H9 (cell line): ENCODE measurements at regions not wholly inside any gene's neighbourhood (a gene's known extent, or its start where the extent isn't known, plus 50 kb on each side); places are given as distances from the start of the nearest gene placed in this dataset.

ENCODE experiments used
- DNase-seq: peaks from one replicate; pipeline ENCODE4 v3.0.0-alpha.2; 2017
- H2AFZ ChIP-seq: one replicate; pipeline ENCODE4 v1.6.1; 2013; ENCODE audit warnings: mild to moderate bottlenecking, low read length, control low read depth, moderate library complexity
- H2AK5ac ChIP-seq: 2 replicates; pipeline ENCODE4 v1.6.1; 2013; ENCODE audit warnings: low read length, control low read depth, mixed read lengths; ENCODE audit not compliant: insufficient read length
- H2BK120ac ChIP-seq: one replicate; pipeline ENCODE4 v1.6.1; 2013; ENCODE audit warnings: low read depth, mild to moderate bottlenecking, low read length, control low read depth, inconsistent platforms; ENCODE audit not compliant: poor library complexity, severe bottlenecking
- H2BK12ac ChIP-seq: 2 replicates; pipeline ENCODE4 v1.6.1; 2013; ENCODE audit warnings: low read length, control low read depth, mixed read lengths, low read depth; ENCODE audit not compliant: insufficient read length
- H2BK15ac ChIP-seq: 2 replicates; pipeline ENCODE4 v1.6.1; 2013; ENCODE audit warnings: low read depth, low read length, control low read depth
- H2BK20ac ChIP-seq: one replicate; pipeline ENCODE4 v1.6.1; 2013; ENCODE audit warnings: low read depth, mild to moderate bottlenecking, low read length, control low read depth, inconsistent platforms; ENCODE audit not compliant: poor library complexity, severe bottlenecking
- H2BK5ac ChIP-seq: 2 replicates; pipeline ENCODE4 v1.6.1; 2013; ENCODE audit warnings: low read length, control low read depth, mixed read lengths; ENCODE audit not compliant: insufficient read length
- H3K14ac ChIP-seq: 2 replicates; pipeline ENCODE4 v1.6.1; 2013; ENCODE audit warnings: low read length, control low read depth; ENCODE audit not compliant: insufficient read depth
- H3K18ac ChIP-seq: 2 replicates; pipeline ENCODE4 v1.6.1; 2013; ENCODE audit warnings: low read depth, mild to moderate bottlenecking, mixed read lengths, low read length, control low read depth; ENCODE audit not compliant: insufficient read length
- H3K23ac ChIP-seq: 2 replicates; pipeline ENCODE4 v1.6.1; 2013; ENCODE audit warnings: low read length, control low read depth, mixed read lengths, low read depth; ENCODE audit not compliant: insufficient read length
- H3K23me2 ChIP-seq: 2 replicates; pipeline ENCODE4 v1.6.1; 2013; ENCODE audit warnings: low read depth, mild to moderate bottlenecking, mixed read lengths, low read length, control low read depth; ENCODE audit not compliant: insufficient read length, poor library complexity, severe bottlenecking
- H3K27ac ChIP-seq: 2 replicates; pipeline ENCODE4 v1.5.1; 2013; ENCODE audit warnings: low read length, control low read depth, mixed read lengths, low read depth; ENCODE audit not compliant: insufficient read length
- H3K27me3 ChIP-seq: 2 replicates; pipeline ENCODE4 v1.6.1; 2013; ENCODE audit warnings: low read length, control low read depth, inconsistent platforms; ENCODE audit not compliant: insufficient read depth
- H3K4ac ChIP-seq: 2 replicates; pipeline ENCODE4 v1.6.1; 2013; ENCODE audit warnings: low read depth, mild to moderate bottlenecking, control low read depth, inconsistent platforms, low read length, moderate library complexity
- H3K4me1 ChIP-seq: 2 replicates; pipeline ENCODE4 v1.6.1; 2013; ENCODE audit warnings: low read length, control low read depth, inconsistent platforms; ENCODE audit not compliant: insufficient read depth
- H3K4me2 ChIP-seq: 2 replicates; pipeline ENCODE4 v1.6.1; 2013; ENCODE audit warnings: low read length, control low read depth, mixed read lengths; ENCODE audit not compliant: insufficient read length, insufficient read depth
- H3K56ac ChIP-seq: 2 replicates; pipeline ENCODE4 v1.6.1; 2013; ENCODE audit warnings: low read depth, mild to moderate bottlenecking, mixed read lengths, low read length, control low read depth; ENCODE audit not compliant: insufficient read length
- H3K79me1 ChIP-seq: 2 replicates; pipeline ENCODE4 v1.6.1; 2013; ENCODE audit warnings: low read depth, mild to moderate bottlenecking, moderate library complexity, low read length, control low read depth, inconsistent platforms; ENCODE audit not compliant: insufficient read depth, poor library complexity, severe bottlenecking
- H3K79me2 ChIP-seq: 2 replicates; pipeline ENCODE4 v1.6.1; 2013; ENCODE audit warnings: low read length, control low read depth, inconsistent platforms; ENCODE audit not compliant: insufficient read depth
- H3K9ac ChIP-seq: 2 replicates; pipeline ENCODE4 v1.6.1; 2013; ENCODE audit warnings: low read length, control low read depth, mixed read lengths; ENCODE audit not compliant: insufficient read length; ENCODE audit errors: extremely low read depth
- H3K9me3 ChIP-seq: one replicate; pipeline ENCODE4 v1.6.1; 2013; ENCODE audit warnings: low read depth, low read length, inconsistent platforms; ENCODE audit not compliant: control insufficient read depth
- H3T11ph ChIP-seq: one replicate; pipeline ENCODE4 v1.6.1; 2013; ENCODE audit warnings: mild to moderate bottlenecking, low read length, control low read depth, inconsistent platforms
- H4K20me1 ChIP-seq: one replicate; pipeline ENCODE4 v1.6.1; 2013; ENCODE audit not compliant: control insufficient read depth, insufficient read length, insufficient read depth
- H4K5ac ChIP-seq: 2 replicates; pipeline ENCODE4 v1.6.1; 2013; ENCODE audit warnings: low read depth, mild to moderate bottlenecking, mixed read lengths, low read length, control low read depth; ENCODE audit not compliant: insufficient read length
- H4K8ac ChIP-seq: replicated peaks from 2 replicates; pipeline ENCODE4 v1.6.1; 2013; ENCODE audit warnings: low read length, control low read depth, mixed read lengths, low read depth; ENCODE audit not compliant: insufficient read length
- H4K91ac ChIP-seq: 2 replicates; pipeline ENCODE4 v1.6.1; 2013; ENCODE audit warnings: low read depth, mild to moderate bottlenecking, moderate library complexity, mixed read lengths, low read length, control low read depth; ENCODE audit not compliant: insufficient read length
- H3K27ac Mint-ChIP-seq, 3 experiments: 2 replicates in 2 of 3; 3 replicates in 1 of 3; pipeline ENCODE4 v1.8.0; 2020 to 2021; ENCODE audit warnings: mixed read lengths in 3 of 3, mild to moderate bottlenecking in 1 of 3, moderate library complexity in 1 of 3
- H3K27me3 Mint-ChIP-seq: 2 replicates; pipeline ENCODE4 v1.8.0; 2021; ENCODE audit warnings: low read depth, mild to moderate bottlenecking, moderate library complexity, mixed read lengths
- H3K36me3 Mint-ChIP-seq, 3 experiments: 2 replicates in 2 of 3; 3 replicates in 1 of 3; pipeline ENCODE4 v1.8.0; 2020 to 2021; ENCODE audit warnings: low read depth in 3 of 3, mixed read lengths in 3 of 3; ENCODE audit not compliant: insufficient read depth in 1 of 3
- H3K4me1 Mint-ChIP-seq, 2 experiments: 2 replicates each; pipeline ENCODE4 v1.8.0; 2020; ENCODE audit warnings: mixed read lengths in 2 of 2
- H3K4me3 Mint-ChIP-seq, 2 experiments: 2 replicates in 1 of 2; 3 replicates in 1 of 2; pipeline ENCODE4 v1.8.0; 2020 to 2021; ENCODE audit warnings: mild to moderate bottlenecking in 2 of 2, mixed read lengths in 2 of 2, moderate library complexity in 1 of 2
- H3K9me3 Mint-ChIP-seq, 2 experiments: 2 replicates in 1 of 2; 3 replicates in 1 of 2; pipeline ENCODE4 v1.8.0; 2020; ENCODE audit warnings: mild to moderate bottlenecking in 2 of 2, mixed read lengths in 2 of 2, moderate library complexity in 1 of 2
- WGBS: extraction: QIAGEN DNeasy Blood & Tissue Kit; methylation state at CpG from one replicate; pipeline ENCODE4 v1.1.7; 2013; ENCODE audit warnings: missing lambda C conversion rate, low lambda C conversion rate, mixed read lengths; ENCODE audit not compliant: insufficient read length; ENCODE audit errors: extremely low coverage; 5-methylcytosine and 5-hydroxymethylcytosine counted together
- TF ChIP-seq, protein P1 (sequence below): fragments of 200-600 bp; sonication (generic); conservative IDR thresholded peaks from 3 replicates; pipeline ENCODE4 v1.8.0; 2021; ENCODE audit warnings: antibody characterized with exemption, mild to moderate bottlenecking

DNA sequence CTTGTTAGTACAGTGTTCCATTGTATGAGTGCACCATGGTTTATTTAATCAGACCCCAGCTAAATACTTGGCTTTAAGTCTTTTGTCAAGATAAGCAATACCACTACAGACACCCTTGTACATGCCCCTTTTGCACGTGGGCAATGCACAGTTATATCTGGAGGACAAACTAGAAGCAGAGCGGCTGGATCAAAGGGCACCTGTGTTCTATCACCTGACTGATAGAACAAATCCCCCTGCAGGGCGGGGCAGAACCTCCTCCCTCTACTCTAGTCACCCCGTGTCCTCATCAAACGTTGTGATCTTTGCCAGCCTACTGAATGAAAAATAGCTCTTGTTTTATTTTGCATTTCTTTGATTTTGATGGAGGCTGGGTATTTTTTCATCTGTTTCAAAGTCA, 314.9 kb downstream of the TLE3 start:
- no peaks in the 10 kb centered on the region for H3K79me1 ChIP-seq
- H3K14ac ChIP-seq, result no peak overlapping the region
- no peak overlapping the region for H2AK5ac ChIP-seq
- H4K91ac ChIP-seq, result no peak overlapping the region
- H3K79me2 ChIP-seq, result no peaks in the 10 kb centered on the region
- Mint-ChIP-seq H3K9me3 (peaks cover 0 to under 1% of the 10 kb centered on the region in 2 experiments; a peak in 1 of 5 replicates), H3K4me1 (peaks cover 0 to 4% of the 10 kb centered on the region in 2 experiments; a peak in 2 of 4 replicates), H3K27ac (no peak overlapping the region), H3K36me3 (no peaks in the 10 kb centered on the region), H3K4me3 (no peak overlapping the region), H3K27me3 (peaks cover 4% of the 10 kb centered on the region)
- H3K23ac ChIP-seq, result no peak overlapping the region
- H4K20me1 ChIP-seq, result no peaks in the 10 kb centered on the region
- H3K18ac ChIP-seq, result no peak overlapping the region
- no peak overlapping the region for H4K8ac ChIP-seq
- no peaks in the 10 kb centered on the region for H3K27me3 ChIP-seq
- no peaks in the 10 kb centered on the region for H3K9me3 ChIP-seq
- H2BK20ac ChIP-seq, result no peak overlapping the region
- H2BK15ac ChIP-seq, result no peak overlapping the region
- no peak overlapping the region for H2BK12ac ChIP-seq
- H2AFZ ChIP-seq, result no peak overlapping the region
- H3K4me2 ChIP-seq, result no peak overlapping the region
- WGBS, result no CpG with 5 or more reads among the region's 5 CpGs
- no peak overlapping the region for H3K4ac ChIP-seq
- TF ChIP-seq, protein P1, sequence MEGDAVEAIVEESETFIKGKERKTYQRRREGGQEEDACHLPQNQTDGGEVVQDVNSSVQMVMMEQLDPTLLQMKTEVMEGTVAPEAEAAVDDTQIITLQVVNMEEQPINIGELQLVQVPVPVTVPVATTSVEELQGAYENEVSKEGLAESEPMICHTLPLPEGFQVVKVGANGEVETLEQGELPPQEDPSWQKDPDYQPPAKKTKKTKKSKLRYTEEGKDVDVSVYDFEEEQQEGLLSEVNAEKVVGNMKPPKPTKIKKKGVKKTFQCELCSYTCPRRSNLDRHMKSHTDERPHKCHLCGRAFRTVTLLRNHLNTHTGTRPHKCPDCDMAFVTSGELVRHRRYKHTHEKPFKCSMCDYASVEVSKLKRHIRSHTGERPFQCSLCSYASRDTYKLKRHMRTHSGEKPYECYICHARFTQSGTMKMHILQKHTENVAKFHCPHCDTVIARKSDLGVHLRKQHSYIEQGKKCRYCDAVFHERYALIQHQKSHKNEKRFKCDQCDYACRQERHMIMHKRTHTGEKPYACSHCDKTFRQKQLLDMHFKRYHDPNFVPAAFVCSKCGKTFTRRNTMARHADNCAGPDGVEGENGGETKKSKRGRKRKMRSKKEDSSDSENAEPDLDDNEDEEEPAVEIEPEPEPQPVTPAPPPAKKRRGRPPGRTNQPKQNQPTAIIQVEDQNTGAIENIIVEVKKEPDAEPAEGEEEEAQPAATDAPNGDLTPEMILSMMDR, result no peak
- no peak overlapping the region for H3K9ac ChIP-seq
- DNase-seq, result no peak
- H3K56ac ChIP-seq, result no peak overlapping the region
- H2BK120ac ChIP-seq, result no peak overlapping the region
- no peaks in the 10 kb centered on the region for H3K4me1 ChIP-seq
- H3K23me2 ChIP-seq, result no peaks in the 10 kb centered on the region
- no peak overlapping the region for H3T11ph ChIP-seq
- H3K27ac ChIP-seq, result no peak overlapping the region
- H4K5ac ChIP-seq, result no peak overlapping the region
- H2BK5ac ChIP-seq, result no peak overlapping the region
